ENCODE measurements at regions not wholly inside any gene's neighbourhood (a gene's known extent, or its start where the extent isn't known, plus 50 kb on each side); places are given as distances from the start of the nearest gene placed in this dataset.

- CTCF ChIA-PET = interaction anchor here (0.5 kb wide), 1 partner anchor 1065 kb away, joined by 3 read pairs; no protein-coding TSS in a partner anchor
- POLR2A ChIA-PET = no interaction called here
Observed at GRCh38 chr10:111962951-111963350, 220.6 kb downstream of the GPAM start.

GRCh38 chr10:111967116-111967515 lies 216.4 kb downstream of the GPAM start:
- Histone ChIP-seq H3K36me3 (ENCODE audit: control insufficient read depth in 2 of 2, insufficient read depth in 1 of 2, low read length in 2 of 2) (no peaks in the 10 kb centered on the region), H3K4me3 (ENCODE audit: low read depth, low read length) (no peak overlapping the region), H3K27ac (ENCODE audit: extremely low read depth, low read depth, low read length) (no peak overlapping the region), H3K9me3 (ENCODE audit: control insufficient read depth, insufficient read depth, low read depth, low read length) (no peaks in the 10 kb centered on the region), H3K4me1 (ENCODE audit: control insufficient read depth, insufficient read depth, low read length) (no peaks in the 10 kb centered on the region)
- CTCF ChIA-PET = no interaction called here
- TF ChIP-seq ZNF449 (tag by site-specific recombination; IDR thresholded peaks at IDR 0.05) (no peak), ZNF768 (tag by site-specific recombination; IDR thresholded peaks at IDR 0.05) (no peak), ZNF747 (tag by site-specific recombination; IDR thresholded peaks at IDR 0.05) (no peak), ZNF529 (tag by site-specific recombination; IDR thresholded peaks at IDR 0.05; ENCODE audit: insufficient replicate concordance) (no peak), ZNF292 (tag by site-specific recombination; IDR thresholded peaks at IDR 0.05; ENCODE audit: borderline replicate concordance, low read depth) (no peak), ZSCAN16 (tag by site-specific recombination; IDR thresholded peaks at IDR 0.05) (no peak), PRDM2 (tag by site-specific recombination; IDR thresholded peaks at IDR 0.05; ENCODE audit: borderline replicate concordance) (no peak), ZNF426 (tag by site-specific recombination; IDR thresholded peaks at IDR 0.05) (no peak), ZNF555 (tag by site-specific recombination; conservative IDR thresholded peaks at IDR 0.05) (no peak), ZNF324 (tag by site-specific recombination; IDR thresholded peaks at IDR 0.05) (no peak), ZNF707 (tag by site-specific recombination; IDR thresholded peaks at IDR 0.05) (no peak)
- POLR2A ChIA-PET = no interaction called here

More at GRCh38 chr10:111962951-111963350, 220.6 kb downstream of the GPAM start:
- Histone ChIP-seq H3K4me1 (ENCODE audit: control insufficient read depth, insufficient read depth, low read length) (no peaks in the 10 kb centered on the region), H3K4me3 (ENCODE audit: low read depth, low read length) (no peak overlapping the region), H3K36me3 (ENCODE audit: control insufficient read depth in 2 of 2, insufficient read depth in 1 of 2, low read length in 2 of 2) (no peaks in the 10 kb centered on the region), H3K9me3 (ENCODE audit: control insufficient read depth, insufficient read depth, low read depth, low read length) (no peaks in the 10 kb centered on the region), H3K27ac (ENCODE audit: extremely low read depth, low read depth, low read length) (no peak overlapping the region)
- TF ChIP-seq ZNF585B (tag by site-specific recombination; IDR thresholded peaks at IDR 0.05) (no peak), ZNF174 (tag by site-specific recombination; IDR thresholded peaks at IDR 0.05) (no peak), ZNF639 (tag by site-specific recombination; IDR thresholded peaks at IDR 0.05) (no peak)

Measured in HEK293 (cell line).